Fibroblast of skin of right biceps (primary cell): ENCODE measurements at regions not wholly inside any gene's neighbourhood (a gene's known extent, or its start where the extent isn't known, plus 50 kb on each side); places are given as distances from the start of the nearest gene placed in this dataset.
"Not testable (repeated sequence)": the region's sequence is repeated elsewhere in the genome, so short reads cannot be mapped to it uniquely, and the experiment has no call there.

Source experiments
- DNase-seq: peaks from one replicate; pipeline ENCODE4 v3.0.0-alpha.2; 2013

- no peak for DNase-seq
Observed at GRCh38 chr3:67167481-67167880, 169.4 kb downstream of the KBTBD8 start.

DNA sequence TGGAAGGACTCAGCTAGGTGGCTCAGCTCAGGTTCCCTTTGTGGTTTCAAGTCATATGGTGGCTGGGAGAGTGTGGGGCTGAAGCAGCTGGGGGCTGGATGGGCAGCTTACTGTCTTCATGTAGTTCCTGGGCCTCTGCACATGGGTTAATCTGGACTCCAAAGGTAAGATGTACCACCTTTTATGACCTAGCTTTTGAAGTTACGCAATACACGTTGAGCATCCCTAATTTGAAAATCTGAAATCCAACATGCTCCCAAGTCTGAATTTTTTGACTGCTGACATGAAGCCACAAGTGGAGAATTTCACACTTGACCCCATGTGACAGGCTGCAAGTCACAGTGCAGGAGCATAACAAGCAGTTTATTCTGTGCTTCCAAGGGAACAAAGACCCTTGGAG, 173.7 kb downstream of the KBTBD8 start:
- DNase-seq = no peak

GRCh38 chr3:67173130-67173529, 175.0 kb downstream of the KBTBD8 start:
- not testable (repeated sequence) for DNase-seq

DNA sequence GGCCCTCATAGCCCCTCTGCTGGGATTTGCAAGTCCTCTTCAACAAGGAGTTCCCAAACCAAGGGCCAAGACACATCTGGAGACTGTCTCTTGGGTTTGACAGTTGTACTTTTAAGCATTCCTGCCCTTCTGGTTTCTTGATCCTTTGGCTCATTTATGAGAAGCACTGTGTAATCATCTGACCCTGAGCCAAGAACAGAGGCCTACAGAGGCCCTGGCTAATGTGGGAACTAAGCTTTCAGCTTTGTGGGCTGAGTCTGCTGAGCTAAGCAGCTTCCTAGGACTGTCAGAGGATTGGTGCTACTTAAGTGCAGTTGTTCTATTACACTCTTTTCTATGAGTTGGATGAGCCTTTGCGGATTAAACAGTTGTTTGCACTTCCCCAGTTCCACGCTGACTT, 178.3 kb downstream of the KBTBD8 start:
- no peak for DNase-seq

DNA sequence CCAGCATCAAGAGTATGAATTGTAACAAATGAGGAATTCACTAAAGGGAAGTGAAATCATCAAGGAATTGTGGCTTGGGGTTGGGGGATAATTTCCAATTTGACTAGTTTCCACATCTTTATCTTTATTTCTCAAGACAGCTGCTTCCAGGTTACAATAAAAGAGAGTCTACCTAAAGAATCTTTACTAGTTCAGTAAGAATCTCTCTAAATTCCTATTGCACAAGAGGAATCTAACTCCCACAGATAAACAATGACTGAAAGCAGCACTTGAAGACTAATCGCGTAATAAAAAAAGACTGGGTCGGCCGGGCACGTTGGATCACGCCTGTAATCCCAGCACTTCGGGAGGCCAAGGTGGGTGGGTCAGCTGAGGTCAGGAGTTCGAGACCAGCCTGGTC, 194.4 kb downstream of the KBTBD8 start:
- no peak for DNase-seq

DNA sequence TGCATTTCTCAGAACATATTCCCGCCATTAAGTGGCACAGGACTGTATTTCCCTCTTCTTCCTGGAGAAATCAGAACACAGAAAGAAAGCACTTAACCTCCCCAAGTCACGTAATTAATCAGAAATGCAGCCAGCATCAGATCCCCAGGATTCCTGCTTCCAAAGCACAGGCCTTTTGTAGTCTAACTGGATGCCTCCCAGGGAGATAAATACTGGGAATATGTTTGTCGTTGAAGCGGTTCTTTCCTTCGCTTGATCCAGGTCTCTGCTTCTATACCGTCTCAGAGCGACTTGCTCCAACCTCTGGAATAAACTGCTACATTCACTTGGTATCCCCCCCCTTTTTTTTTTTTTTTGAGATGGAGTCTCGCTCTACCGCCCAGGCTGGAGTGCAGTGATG, 198.6 kb downstream of the KBTBD8 start:
- DNase-seq = no peak

DNA sequence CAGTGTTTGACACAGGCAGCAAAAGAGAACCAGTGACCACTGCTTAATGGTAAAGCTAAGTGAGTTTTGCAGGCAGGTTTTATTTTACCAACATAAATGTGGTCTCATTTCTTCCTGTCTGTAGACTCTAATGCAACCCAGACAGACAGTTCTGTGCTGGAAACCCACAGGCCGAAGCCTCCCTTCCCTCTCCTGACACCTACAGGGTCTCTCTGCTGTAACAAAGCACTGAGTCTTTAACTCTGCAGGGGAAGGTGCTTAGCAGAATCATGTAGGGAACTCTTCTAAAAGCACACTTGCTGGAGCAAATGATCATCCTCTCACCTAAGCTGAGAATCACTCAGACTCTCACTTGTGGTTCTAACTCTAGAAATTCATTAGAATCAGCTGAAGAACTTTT, 200.3 kb downstream of the KBTBD8 start:
- DNase-seq = no peak

DNA sequence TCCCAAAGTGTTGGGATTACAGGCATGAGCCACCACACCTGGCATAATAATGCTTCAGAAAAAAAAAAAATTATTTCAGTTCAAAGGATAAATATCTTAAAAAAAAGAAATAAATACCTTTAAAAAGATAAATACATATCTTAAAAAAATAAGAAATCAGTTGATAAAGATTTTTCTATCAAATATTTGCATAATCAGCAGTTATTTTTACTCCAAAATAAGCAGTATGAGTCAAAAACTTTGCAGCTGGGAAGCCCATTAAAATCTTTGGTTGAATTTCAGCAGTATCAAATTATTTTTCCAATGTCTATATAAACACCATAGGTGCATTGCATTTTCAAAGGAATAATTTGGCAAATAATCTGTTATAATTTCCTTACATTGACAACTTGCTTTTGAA, 202.5 kb downstream of the KBTBD8 start:
- no peak for DNase-seq

GRCh38 chr3:67201026-67201425, 202.9 kb downstream of the KBTBD8 start:
- no peak for DNase-seq

- DNase-seq = no peak
Observed at GRCh38 chr3:67202053-67202452, 203.9 kb downstream of the KBTBD8 start.

- no peak for DNase-seq
Observed at GRCh38 chr3:67204951-67205350, 206.8 kb downstream of the KBTBD8 start.

DNA sequence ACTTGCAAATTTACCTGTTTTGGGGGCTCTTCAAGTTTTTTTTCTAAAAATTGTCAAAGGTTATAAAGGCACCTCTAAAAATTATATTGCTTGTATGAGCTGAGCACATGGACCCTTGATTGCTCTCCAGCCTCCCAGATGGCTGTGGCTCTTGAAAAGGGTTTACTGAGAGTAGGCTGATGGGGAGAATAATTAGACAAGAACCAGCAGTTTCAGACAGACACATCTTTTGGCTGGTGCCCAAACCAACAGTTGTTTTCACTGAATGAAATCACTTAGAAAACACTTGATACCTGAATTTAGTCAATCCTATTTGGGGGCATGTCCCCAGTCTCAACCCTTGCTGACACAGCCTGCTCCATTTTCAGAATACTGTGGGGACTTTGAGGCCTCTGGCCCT, 217.6 kb downstream of the KBTBD8 start:
- DNase-seq = no peak

DNA sequence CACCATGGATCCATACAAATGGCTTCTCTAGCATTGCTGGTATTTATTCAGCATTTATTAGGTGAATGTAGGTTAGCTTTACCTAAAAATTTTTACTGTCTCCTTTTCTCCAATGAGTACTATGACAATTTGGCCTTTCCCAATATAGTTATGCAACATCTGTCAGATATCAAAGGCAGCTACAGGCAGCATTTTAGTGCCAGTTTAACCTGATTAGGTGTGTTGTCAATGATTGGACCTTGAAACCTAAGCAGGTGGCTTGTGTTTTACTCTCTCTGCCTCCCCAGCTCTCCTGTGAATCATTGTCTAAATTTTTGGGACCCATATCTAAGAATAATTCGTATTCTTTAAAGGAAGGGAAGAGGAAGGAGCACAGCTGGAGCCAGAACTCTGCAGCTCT, 228.9 kb downstream of the KBTBD8 start:
- no peak for DNase-seq

GRCh38 chr3:67228136-67228535, 230.0 kb downstream of the KBTBD8 start:
- no peak for DNase-seq

- DNase-seq = no peak
Observed at GRCh38 chr3:67232642-67233041, 234.5 kb downstream of the KBTBD8 start.

DNA sequence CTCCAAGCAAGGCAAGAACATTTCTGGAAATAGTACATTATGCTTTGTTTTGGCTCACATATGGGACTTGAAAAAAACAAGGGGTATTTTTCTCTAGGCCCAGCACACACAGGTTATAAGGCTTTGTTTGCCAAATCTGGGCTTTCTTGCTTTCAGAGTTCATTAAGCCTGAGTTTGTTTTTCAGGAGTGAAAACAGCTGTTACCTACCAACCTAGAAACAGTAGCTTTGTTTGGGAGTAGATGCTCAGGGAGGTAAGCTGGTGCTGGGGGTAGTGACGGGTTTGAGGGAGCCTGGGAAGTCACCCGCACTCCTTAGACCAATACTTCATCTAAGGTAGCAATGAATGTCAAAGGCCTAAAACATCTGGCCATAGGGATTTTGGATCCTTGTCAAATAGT, 241.2 kb downstream of the KBTBD8 start:
- no peak for DNase-seq

GRCh38 chr3:67241084-67241483, 243.0 kb downstream of the KBTBD8 start:
- no peak for DNase-seq

- DNase-seq = no peak
Observed at GRCh38 chr3:67244130-67244529, 246.0 kb downstream of the KBTBD8 start.

DNA sequence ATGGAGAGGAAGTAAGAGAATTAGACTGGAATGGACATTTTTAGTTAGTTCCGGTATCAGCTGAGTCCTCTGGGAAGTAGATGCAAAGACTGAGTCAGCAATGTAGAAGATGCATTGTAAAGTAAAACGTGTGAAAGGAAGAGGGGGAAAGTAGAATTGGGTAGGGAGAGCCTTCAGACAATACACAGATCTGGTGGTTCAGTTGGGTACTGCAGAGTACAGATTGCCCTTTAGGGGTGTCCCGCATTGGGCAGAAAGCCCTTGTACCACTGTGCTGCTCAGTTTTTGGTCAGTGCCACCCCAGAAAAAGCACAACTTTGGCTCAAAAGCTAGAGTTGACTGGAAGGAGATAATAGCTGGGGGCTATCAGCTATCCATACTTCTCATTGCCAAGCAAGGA, 247.4 kb downstream of the KBTBD8 start:
- DNase-seq = no peak

GRCh38 chr3:67248726-67249125, 250.6 kb downstream of the KBTBD8 start:
- no peak for DNase-seq

DNA sequence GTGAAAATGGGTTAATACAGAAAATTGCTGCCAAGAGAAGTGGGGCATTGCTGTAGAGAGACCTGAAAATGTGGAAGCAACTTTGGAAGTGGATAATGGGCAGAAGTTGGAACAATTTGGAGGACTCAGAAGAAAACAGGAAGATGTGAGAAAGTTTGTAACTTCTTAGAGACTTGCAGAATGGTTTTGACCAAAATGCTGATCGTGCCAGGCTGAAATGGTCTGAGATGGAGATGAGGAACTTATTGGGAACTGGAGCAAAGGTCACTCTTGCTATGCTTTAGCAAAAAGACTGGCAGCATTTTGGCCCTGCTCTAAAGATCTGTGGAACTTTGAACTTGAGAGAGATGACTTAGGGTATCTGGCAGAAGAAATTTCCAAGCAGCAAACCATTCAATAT, 254.8 kb downstream of the KBTBD8 start:
- not testable (repeated sequence) for DNase-seq

DNA sequence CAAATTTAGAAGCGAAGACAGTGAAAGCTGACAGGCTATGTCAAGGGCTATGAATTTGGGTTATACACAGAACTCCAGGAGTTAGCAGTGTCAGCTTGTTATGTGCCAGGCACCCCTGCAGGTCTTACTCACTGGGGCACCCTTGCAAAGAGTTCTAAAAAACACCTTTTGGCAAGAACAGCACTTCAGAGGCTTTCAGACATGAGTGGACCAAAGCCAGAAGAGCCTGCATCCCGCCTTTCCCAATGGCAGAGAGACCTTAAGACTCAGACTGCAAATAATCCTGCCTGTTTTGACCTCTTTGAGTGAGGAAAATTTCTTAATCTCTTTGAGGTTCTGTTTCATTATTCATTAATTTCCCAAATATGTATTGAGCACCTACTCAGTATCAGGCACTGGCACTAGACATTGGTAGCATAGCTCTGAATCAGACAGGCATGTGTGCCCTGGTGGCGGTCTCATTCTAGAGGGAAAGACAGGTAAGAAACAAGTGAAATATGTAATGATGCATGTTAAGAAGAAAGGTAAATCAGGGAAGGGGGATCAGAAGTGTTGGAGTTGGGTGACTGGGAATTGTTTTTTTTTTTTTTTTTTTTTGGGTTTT, 280.0 kb downstream of the KBTBD8 start:
- no peak for DNase-seq

- no peak for DNase-seq
Observed at GRCh38 chr3:67286586-67286985, 288.5 kb downstream of the KBTBD8 start.

DNA sequence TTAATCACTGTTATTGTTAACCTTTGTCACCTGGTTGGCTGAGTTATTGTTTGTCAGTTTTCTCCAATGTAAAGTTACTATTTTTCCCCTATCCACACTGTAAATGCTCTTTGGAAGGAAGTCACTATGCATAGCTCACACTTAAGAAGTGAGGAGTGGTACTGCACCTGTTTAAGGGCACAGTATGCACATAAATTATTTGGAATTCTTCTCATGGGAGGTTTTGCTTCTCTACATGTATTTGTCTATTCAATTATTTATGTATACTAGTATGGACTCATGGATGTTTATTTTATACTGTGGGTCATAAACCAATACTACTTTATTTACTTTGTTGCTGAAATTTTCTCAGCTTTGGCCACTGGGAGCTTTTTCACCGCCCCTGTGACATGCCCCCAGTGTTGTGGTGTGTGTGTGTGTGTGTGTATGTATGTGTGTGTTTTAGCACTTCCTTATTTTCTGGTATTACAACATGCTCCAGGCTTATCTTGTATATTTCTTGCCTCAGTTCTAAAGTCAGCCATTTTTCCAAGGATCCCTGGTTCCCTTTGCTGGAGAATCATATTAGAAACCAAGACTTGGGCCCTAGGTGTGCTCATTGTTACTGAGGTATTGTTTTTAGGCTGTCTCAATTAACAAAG, 290.5 kb downstream of the KBTBD8 start:
- DNase-seq = no peak

GRCh38 chr3:67289626-67290025, 291.5 kb downstream of the KBTBD8 start:
- no peak for DNase-seq
